Testis (tissue), 2 donors: ENCODE measurements at regions not wholly inside any gene's neighbourhood (a gene's known extent, or its start where the extent isn't known, plus 50 kb on each side); places are given as distances from the start of the nearest gene placed in this dataset.

ENCODE experiments used
- DNase-seq: peaks from one replicate; pipeline ENCODE4 v3.0.0-alpha.2; 2019
- H3K27ac ChIP-seq, 2 donors: fragments of 200-600 bp; sonication (generic); one replicate each; pipeline ENCODE4 v1.5.1; 2019
- H3K27me3 ChIP-seq: fragments of 200-600 bp; sonication (generic); one replicate; pipeline ENCODE4 v1.5.1; 2019
- H3K36me3 ChIP-seq: fragments of 200-600 bp; sonication (generic); one replicate; pipeline ENCODE4 v1.5.1; 2017; ENCODE audit warnings: low read depth; ENCODE audit errors: missing control alignments
- H3K4me1 ChIP-seq: fragments of 200-600 bp; sonication (generic); one replicate; pipeline ENCODE4 v1.5.1; 2019
- H3K4me3 ChIP-seq, 2 donors: fragments of 200-600 bp; sonication (generic); one replicate each; pipeline ENCODE4 v1.5.1; 2017 to 2019
- H3K9me3 ChIP-seq: fragments of 200-600 bp; sonication (generic); one replicate; pipeline ENCODE4 v1.5.1; 2017
- POLR2A ChIP-seq: fragments of 450-650 bp; IDR thresholded peaks from one replicate; pipeline ENCODE4 v1.6.1; 2017; ENCODE audit warnings: antibody characterized with exemption, mild to moderate bottlenecking, moderate library complexity
- WGBS, 2 donors: methylation state at CpG; one replicate each; pipeline ENCODE4 v1.1.5; 2018; 5-methylcytosine and 5-hydroxymethylcytosine counted together
- intact Hi-C: fragments of 100-400 bp; cut with DNase I; formaldehyde crosslinking; loops from one replicate; pipeline ENCODE4 v1.15.1; 2023; ENCODE audit warnings: low total_unique reads
- TF ChIP-seq, protein P1 (sequence below), 3 experiments: fragments of 450-650 bp in 2 of 3; fragments of 200-600 bp in 1 of 3; sonication (generic) in 1 of 3; IDR thresholded peaks; one replicate each; pipeline ENCODE4 v1.5.1; 2016 to 2019; ENCODE audit warnings: antibody characterized with exemption in 3 of 3, mild to moderate bottlenecking in 2 of 3, moderate library complexity in 1 of 3

DNA sequence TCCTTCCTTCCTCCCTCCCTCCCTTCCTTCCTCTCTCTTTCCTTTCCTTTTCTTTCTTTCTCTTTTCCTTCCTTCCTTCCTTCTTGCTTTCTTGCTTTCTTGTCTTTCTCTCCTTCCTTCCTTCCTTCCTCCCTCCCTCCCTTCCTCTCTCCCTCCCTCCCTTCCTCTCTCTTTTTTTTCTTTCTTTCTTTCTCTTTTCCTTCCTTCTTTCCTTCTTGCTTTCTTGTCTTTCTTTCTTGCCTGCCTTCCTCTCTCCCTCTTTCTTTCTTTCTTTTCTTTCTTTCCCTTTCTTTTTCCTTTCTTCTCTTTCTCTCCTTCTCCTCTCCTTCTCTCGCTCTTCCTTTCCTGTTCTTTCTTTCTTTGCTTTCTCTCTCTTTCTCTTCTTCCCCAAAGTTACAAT is 728.4 kb upstream of the ADAMTS5 start:
- Histone ChIP-seq H3K27me3 (no peaks in the 10 kb centered on the region), H3K27ac (no peak overlapping the region), H3K4me3 (no peak overlapping the region), H3K9me3 (no peaks in the 10 kb centered on the region), H3K4me1 (no peaks in the 10 kb centered on the region), H3K36me3 (no peaks in the 10 kb centered on the region)
- intact Hi-C loops = no loop called here
- no peak for TF ChIP-seq POLR2A
- TF ChIP-seq, protein P1, sequence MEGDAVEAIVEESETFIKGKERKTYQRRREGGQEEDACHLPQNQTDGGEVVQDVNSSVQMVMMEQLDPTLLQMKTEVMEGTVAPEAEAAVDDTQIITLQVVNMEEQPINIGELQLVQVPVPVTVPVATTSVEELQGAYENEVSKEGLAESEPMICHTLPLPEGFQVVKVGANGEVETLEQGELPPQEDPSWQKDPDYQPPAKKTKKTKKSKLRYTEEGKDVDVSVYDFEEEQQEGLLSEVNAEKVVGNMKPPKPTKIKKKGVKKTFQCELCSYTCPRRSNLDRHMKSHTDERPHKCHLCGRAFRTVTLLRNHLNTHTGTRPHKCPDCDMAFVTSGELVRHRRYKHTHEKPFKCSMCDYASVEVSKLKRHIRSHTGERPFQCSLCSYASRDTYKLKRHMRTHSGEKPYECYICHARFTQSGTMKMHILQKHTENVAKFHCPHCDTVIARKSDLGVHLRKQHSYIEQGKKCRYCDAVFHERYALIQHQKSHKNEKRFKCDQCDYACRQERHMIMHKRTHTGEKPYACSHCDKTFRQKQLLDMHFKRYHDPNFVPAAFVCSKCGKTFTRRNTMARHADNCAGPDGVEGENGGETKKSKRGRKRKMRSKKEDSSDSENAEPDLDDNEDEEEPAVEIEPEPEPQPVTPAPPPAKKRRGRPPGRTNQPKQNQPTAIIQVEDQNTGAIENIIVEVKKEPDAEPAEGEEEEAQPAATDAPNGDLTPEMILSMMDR (IDR thresholded peaks at IDR 0.05) = no peak
- 88 to 97% methylated on average over 1 of the region's 1 CpG for WGBS, 2 donors
- DNase-seq = no peak

GRCh38 chr21:27694667-27695066 is 727.8 kb upstream of the ADAMTS5 start:
- TF ChIP-seq, protein P1 (IDR thresholded peaks at IDR 0.05) = no peak
- TF ChIP-seq POLR2A = no peak
- 64 to 81% methylated on average over 4 of the region's 4 CpGs for WGBS, 2 donors
- Histone ChIP-seq H3K27me3 (no peaks in the 10 kb centered on the region), H3K27ac (no peak overlapping the region), H3K4me3 (no peak overlapping the region), H3K9me3 (no peaks in the 10 kb centered on the region), H3K36me3 (no peaks in the 10 kb centered on the region), H3K4me1 (no peaks in the 10 kb centered on the region)
- no peak for DNase-seq
- intact Hi-C loops = no loop called here

GRCh38 chr21:27693376-27693775 is 726.5 kb upstream of the ADAMTS5 start:
- Histone ChIP-seq H3K9me3 (no peaks in the 10 kb centered on the region), H3K36me3 (no peaks in the 10 kb centered on the region), H3K27me3 (no peaks in the 10 kb centered on the region), H3K4me3 (no peak overlapping the region), H3K4me1 (no peaks in the 10 kb centered on the region), H3K27ac (no peak overlapping the region)
- 91 to 94% methylated on average over 6 of the region's 6 CpGs for WGBS, 2 donors
- no peak for DNase-seq
- TF ChIP-seq, protein P1 (IDR thresholded peaks at IDR 0.05) = no peak
- TF ChIP-seq POLR2A = no peak
- intact Hi-C loops = no loop called here

DNA sequence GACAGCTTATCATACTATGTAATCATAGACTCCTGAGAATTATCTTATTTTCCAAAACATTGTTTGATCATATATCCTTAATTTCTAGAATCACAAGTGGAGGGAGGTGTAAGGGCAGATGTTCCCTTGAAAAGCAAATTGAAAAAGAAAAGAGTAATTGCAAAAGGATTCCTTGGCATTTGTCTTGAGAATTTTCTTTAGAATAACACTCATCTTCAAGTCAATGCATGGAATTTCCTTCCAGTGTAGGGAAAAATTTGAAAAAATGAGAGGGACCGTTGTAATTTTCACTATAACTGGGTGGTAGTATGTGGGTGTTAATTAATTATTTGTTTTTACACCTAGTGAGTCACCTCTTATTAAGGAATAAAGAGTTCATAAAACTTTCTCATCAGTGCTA is 724.6 kb upstream of the ADAMTS5 start:
- TF ChIP-seq, protein P1 (IDR thresholded peaks at IDR 0.05) = no peak
- TF ChIP-seq POLR2A = no peak
- DNase-seq = no peak
- no peaks in the 10 kb centered on the region for H3K9me3 ChIP-seq
- H3K4me1 ChIP-seq = no peaks in the 10 kb centered on the region
- H3K4me3 ChIP-seq = no peak overlapping the region
- intact Hi-C loops = no loop called here
- H3K36me3 ChIP-seq = no peaks in the 10 kb centered on the region
- WGBS, 2 donors = 0 to 90% methylated on average over 1 of the region's 1 CpG
- H3K27me3 ChIP-seq = no peaks in the 10 kb centered on the region
- H3K27ac ChIP-seq = no peak overlapping the region

- 51 to 61% methylated on average over 1 of the region's 1 CpG for WGBS, 2 donors
- intact Hi-C loops = no loop called here
Observed at GRCh38 chr21:27691006-27691405, 724.1 kb upstream of the ADAMTS5 start.

More at GRCh38 chr21:27691006-27691405, 724.1 kb upstream of the ADAMTS5 start:
- Histone ChIP-seq H3K27ac (no peak overlapping the region), H3K36me3 (no peaks in the 10 kb centered on the region), H3K9me3 (no peaks in the 10 kb centered on the region), H3K27me3 (no peaks in the 10 kb centered on the region), H3K4me1 (no peaks in the 10 kb centered on the region), H3K4me3 (no peak overlapping the region)
- DNase-seq = no peak
- TF ChIP-seq POLR2A = no peak
- TF ChIP-seq, protein P1 (IDR thresholded peaks at IDR 0.05) = no peak
